ENCODE measurements at regions not wholly inside any gene's neighbourhood (a gene's known extent, or its start where the extent isn't known, plus 50 kb on each side); places are given as distances from the start of the nearest gene placed in this dataset.

DNA sequence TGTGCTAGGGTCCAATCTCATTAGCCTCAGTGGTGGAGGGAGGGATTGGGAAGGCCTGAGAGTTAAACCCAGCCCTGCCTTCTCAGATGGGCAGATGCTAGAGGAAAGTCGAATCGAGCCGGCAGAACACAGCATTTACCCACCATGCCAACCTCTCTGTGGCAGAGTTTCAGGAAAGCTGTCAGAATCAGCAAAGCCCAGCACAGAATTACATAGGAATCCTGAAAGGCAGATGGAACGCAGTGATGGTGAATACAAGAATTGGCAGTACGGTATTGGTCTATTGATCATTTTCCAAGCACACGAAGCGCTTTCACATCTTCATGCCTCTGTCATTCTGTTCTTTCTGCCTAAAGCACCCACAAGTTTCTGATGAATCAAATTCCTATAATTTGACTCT is 417.7 kb upstream of the RBMS3 start:
- Mint-ChIP-seq H3K27me3 (ENCODE audit: low read depth) (no peaks in the 10 kb centered on the region), H3K9me3 (no peaks in the 10 kb centered on the region), H3K4me1 (no peaks in the 10 kb centered on the region), H3K27ac (ENCODE audit: unreplicated experiment) (no peak overlapping the region), H3K4me3 (no peak overlapping the region), H3K36me3 (ENCODE audit: low read depth) (no peaks in the 10 kb centered on the region)
- TF ChIP-seq CTCF (conservative IDR thresholded peaks at IDR 0.05), result no peak
- DNase-seq (ENCODE audit: low read depth, low spot score), result no peak

GRCh38 chr3:28867836-28868235 is 413.0 kb upstream of the RBMS3 start:
- Mint-ChIP-seq H3K27ac (ENCODE audit: unreplicated experiment) (no peak overlapping the region), H3K36me3 (ENCODE audit: low read depth) (no peaks in the 10 kb centered on the region), H3K4me3 (no peak overlapping the region), H3K4me1 (no peaks in the 10 kb centered on the region), H3K27me3 (ENCODE audit: low read depth) (no peaks in the 10 kb centered on the region), H3K9me3 (peaks cover 9% of the 10 kb centered on the region)
- no peak for DNase-seq (ENCODE audit: low read depth, low spot score)
- no peak for TF ChIP-seq CTCF (conservative IDR thresholded peaks at IDR 0.05)

DNA sequence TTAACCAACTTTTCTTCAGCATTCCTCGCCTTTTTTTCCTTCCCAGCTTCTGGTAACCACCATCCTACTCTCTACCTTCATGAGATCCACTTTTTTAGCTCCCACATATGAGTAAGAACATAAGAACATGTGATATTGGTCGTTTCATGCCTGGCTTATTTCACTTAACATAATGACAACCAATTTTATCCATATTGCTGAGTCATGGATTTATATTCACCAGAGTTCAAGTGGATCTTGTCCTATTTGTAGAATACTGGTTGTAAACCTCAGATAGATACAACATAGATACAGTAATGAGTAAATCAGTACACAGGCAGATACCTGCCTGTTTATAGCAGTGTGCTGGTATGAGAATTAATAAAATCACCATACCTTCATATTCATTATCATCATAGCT is 412.0 kb upstream of the RBMS3 start:
- Mint-ChIP-seq H3K4me1 (no peaks in the 10 kb centered on the region), H3K9me3 (peaks cover 15% of the 10 kb centered on the region), H3K27me3 (ENCODE audit: low read depth) (no peaks in the 10 kb centered on the region), H3K36me3 (ENCODE audit: low read depth) (peaks cover 5% of the 10 kb centered on the region), H3K27ac (ENCODE audit: unreplicated experiment) (no peak overlapping the region), H3K4me3 (no peak overlapping the region)
- no peak for DNase-seq (ENCODE audit: low read depth, low spot score)
- no peak for TF ChIP-seq CTCF (conservative IDR thresholded peaks at IDR 0.05)

DNA sequence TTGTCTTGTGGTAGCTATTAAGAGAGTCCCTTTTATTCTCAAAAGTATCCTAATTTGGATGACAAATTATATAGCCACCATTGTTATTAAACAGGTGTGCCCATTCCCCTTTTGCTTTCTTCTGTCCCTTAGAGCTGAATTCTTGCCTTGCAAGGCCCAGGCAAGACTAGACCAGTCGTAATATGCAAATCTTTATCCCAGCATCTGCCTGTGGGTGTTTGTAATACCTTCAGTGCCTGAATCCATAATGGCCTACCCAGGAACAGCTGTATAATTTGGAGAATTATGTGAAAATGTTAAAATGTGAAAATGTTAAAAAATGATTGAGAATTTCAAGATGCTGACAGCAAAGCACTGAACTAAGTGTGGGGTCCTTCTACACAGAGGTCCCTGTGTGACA is 403.0 kb upstream of the RBMS3 start:
- no peaks in the 10 kb centered on the region for H3K4me1 Mint-ChIP-seq
- H3K27ac Mint-ChIP-seq (ENCODE audit: unreplicated experiment), result no peak overlapping the region
- no peaks in the 10 kb centered on the region for H3K27me3 Mint-ChIP-seq (ENCODE audit: low read depth)
- no peak overlapping the region for H3K4me3 Mint-ChIP-seq
- peaks cover 12% of the 10 kb centered on the region for H3K9me3 Mint-ChIP-seq
- no peak for DNase-seq (ENCODE audit: low read depth, low spot score)
- TF ChIP-seq CTCF (conservative IDR thresholded peaks at IDR 0.05), result no peak
- H3K36me3 Mint-ChIP-seq (ENCODE audit: low read depth), result peaks cover 7% of the 10 kb centered on the region

DNA sequence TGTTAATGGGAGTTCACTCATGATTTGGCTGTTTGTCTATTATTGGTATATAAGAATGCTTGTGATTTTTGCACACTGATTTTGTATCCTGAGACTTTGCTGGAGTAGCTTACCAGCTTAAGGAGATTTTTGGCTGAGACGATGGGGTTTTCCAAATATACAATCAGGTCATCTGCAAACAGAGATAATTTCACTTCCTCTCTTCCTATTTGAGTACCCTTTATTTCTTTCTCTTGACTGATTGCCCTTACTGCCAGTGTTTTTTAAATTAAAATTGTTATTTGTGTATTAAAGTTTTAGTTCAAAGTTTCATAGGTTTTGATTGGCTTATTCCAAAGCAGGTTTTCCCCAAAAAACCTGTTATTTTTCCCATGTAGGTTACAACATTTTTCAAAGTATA is 390.5 kb upstream of the RBMS3 start:
- Mint-ChIP-seq H3K27ac (ENCODE audit: unreplicated experiment) (peak overlapping the region; percentile 6), H3K4me1 (no peaks in the 10 kb centered on the region)

More for the DNA sequence above, 390.5 kb upstream of the RBMS3 start:
- Mint-ChIP-seq H3K9me3 (peaks cover 7% of the 10 kb centered on the region), H3K27me3 (ENCODE audit: low read depth) (no peaks in the 10 kb centered on the region), H3K4me3 (no peak overlapping the region), H3K36me3 (ENCODE audit: low read depth) (no peaks in the 10 kb centered on the region)
- DNase-seq (ENCODE audit: low read depth, low spot score), result no peak
- no peak for TF ChIP-seq CTCF (conservative IDR thresholded peaks at IDR 0.05)
